ENCODE measurements at regions not wholly inside any gene's neighbourhood (a gene's known extent, or its start where the extent isn't known, plus 50 kb on each side); places are given as distances from the start of the nearest gene placed in this dataset.

DNA sequence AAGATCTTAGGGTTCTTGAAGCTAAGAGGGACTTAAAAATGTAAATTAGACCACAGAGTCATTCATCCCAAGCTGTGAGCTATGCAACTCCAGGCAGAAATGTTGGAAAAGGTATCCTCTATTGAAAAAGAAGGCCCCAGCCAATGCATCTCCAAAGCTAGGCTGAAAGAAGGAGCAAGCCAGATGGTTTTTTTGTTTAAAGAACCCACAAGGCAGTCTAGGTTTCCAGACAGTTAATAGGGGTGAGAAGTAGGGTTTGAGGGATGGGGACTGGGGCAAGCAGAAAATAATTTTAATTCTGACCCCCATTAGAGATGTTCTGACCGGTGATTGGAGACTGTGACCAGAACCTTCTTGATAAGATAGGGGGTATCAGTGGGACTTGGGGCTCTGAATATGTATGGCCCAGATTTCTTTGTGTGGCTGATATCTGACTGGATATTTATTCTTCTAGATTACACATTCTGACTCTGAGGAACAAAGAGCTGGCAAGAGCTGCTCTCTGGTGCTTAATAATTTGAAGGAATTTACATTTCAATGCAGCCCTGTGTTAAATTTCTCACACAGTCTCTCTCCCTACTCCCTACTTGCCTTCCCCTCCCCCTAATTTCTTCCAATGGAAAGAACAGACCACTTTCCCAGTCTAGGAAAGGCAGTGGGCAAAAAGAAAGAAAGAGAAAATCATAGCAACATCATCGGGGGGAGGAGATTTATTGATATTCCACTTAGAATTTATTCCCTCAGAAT lies 104.9 kb downstream of the NUF2 start:
- TF ChIP-seq, protein P1, sequence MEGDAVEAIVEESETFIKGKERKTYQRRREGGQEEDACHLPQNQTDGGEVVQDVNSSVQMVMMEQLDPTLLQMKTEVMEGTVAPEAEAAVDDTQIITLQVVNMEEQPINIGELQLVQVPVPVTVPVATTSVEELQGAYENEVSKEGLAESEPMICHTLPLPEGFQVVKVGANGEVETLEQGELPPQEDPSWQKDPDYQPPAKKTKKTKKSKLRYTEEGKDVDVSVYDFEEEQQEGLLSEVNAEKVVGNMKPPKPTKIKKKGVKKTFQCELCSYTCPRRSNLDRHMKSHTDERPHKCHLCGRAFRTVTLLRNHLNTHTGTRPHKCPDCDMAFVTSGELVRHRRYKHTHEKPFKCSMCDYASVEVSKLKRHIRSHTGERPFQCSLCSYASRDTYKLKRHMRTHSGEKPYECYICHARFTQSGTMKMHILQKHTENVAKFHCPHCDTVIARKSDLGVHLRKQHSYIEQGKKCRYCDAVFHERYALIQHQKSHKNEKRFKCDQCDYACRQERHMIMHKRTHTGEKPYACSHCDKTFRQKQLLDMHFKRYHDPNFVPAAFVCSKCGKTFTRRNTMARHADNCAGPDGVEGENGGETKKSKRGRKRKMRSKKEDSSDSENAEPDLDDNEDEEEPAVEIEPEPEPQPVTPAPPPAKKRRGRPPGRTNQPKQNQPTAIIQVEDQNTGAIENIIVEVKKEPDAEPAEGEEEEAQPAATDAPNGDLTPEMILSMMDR (IDR thresholded peaks at IDR 0.05), result no peak

DNA sequence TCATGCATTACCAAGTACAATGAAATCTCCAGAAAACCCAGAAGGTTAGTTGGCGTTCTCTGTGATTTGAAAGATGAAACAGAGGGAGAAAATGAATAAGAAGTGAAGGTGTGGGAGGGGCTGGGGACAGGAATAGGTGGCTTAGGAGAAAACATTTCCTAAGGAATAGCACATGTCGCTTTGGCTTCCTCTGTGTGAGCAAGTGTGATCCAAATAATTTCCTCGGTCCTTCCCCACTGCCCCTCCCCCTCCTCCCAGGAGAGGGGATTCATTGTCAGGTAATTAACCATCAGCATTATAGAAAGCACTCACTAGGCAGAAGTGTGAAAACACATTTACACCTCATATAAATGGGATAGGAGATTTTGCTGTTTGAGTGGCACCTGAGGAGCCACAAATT lies 105.5 kb downstream of the NUF2 start:
- TF ChIP-seq, protein P1 (IDR thresholded peaks at IDR 0.05), result no peak

DNA sequence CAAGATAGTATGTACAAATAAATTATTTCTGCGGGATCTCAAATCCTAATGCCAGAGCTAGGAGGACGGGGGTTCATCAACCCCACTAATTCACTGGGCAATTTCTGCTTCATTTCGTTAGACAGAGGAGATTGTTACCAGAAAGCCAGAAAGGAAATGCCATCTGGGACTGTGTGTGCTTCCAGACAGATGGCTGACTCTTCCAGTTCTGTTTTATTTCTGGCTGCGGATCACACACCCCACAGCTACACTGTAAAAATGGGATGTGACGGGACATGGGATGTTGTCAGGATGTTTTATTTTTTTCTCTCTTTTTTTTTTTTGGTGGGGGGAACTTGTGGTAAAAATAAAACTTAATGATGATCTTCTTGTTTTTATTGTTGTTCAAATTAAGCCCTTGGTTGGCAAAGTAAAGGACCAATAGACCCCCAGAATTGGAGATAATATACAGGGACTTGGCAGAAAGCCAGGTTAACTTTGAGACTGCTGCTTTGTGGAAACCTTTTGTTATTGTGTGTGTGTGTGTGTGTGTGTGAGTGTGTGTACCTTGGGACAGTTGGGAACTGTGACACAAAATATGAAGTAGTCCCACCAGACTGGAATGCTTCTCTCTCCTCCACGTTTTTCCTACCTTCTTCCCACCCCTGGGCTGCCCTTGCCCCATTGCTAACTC lies 114.5 kb downstream of the NUF2 start:
- TF ChIP-seq, protein P1 (IDR thresholded peaks at IDR 0.05), result no peak

DNA sequence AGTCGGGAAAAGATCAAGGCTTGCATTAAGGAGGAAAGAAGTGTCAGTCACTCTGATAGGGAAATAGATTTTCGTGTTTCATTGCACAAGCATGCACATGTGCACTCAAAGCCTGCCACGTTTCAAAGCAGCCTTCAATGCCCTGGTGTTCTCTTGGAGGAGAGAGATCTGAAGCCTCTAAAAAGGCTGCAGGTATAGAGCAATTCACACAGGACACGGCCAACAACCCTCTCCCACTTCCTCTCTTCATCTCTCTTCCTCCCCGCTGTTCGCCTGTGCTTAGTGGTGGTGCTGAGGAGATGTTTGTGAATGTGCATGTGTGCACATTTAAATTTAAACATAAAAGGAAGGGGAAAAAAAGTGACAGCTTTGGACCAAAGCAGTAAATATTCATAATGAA lies 117.7 kb downstream of the NUF2 start:
- TF ChIP-seq, protein P1 (IDR thresholded peaks at IDR 0.05), result no peak

DNA sequence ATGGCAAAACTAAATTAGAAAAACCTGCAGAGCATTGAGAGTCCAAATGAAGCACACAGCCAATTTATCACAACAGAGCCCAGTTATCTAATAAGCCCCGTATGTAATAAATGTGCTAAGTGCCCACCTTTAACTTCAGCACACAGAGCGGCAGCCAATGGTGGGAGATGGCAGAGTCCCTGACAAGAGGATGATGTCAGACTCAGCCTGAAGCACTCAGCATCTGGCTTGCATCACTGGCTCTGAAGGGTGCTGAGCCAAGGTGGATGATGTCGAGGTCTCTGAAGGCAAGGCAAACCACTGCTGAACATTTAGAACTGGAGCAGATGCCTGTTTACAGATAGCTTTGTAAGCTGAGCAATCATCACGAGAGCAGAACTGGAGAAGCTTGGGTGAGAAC lies 118.3 kb downstream of the NUF2 start:
- TF ChIP-seq, protein P1 (IDR thresholded peaks at IDR 0.05), result no peak

DNA sequence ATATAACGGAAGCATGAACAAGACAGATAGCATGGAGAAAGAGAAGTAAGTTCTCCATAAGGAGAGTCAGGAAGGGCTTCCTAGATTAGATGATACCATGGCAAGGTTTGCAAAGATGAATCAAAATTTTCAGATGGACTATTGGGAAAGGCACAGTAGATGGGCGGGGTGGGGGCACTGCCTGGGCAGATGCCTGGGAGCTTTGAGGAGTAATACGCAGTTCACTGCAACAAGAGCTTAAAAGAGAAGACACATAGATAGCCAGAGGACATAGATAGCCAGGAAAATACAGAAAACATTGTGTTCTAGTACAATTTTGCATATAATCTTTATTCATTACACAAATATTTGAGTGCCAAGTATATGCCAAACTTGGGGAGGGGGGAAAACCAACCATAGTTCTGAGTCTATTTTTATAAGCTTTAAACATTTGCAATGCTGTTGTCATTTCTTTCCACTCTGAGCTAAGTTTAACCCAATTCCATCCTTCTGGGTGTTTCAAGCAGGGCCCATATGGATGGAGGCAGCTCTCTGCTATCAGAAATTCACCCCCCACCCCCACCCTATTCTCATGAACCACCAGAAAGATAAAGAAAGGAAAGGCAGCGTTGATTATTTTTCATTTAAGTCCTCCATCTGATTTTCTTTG lies 120.6 kb downstream of the NUF2 start:
- TF ChIP-seq, protein P1 (IDR thresholded peaks at IDR 0.05), result no peak

GRCh38 chr1:163442895-163443294 lies 121.1 kb downstream of the NUF2 start:
- TF ChIP-seq, protein P1 (IDR thresholded peaks at IDR 0.05), result no peak

All from LNCAP (cell line).